ENCODE measurements at regions not wholly inside any gene's neighbourhood (a gene's known extent, or its start where the extent isn't known, plus 50 kb on each side); places are given as distances from the start of the nearest gene placed in this dataset.

GRCh38 chr17:14429084-14429483 lies 128.2 kb downstream of the HS3ST3B1 start:
- no peak for TF ChIP-seq POLR2A (IDR thresholded peaks at IDR 0.05)
- no peak for TF ChIP-seq CTCF (IDR thresholded peaks at IDR 0.05)
